D721Med (cell line): ENCODE measurements at regions not wholly inside any gene's neighbourhood (a gene's known extent, or its start where the extent isn't known, plus 50 kb on each side); places are given as distances from the start of the nearest gene placed in this dataset.

ENCODE experiments used
- DNase-seq: peaks from one replicate; pipeline ENCODE4 v3.0.0; 2011; ENCODE audit warnings: low spot score; ENCODE audit not compliant: insufficient read length
- FAIRE-seq: peaks from 2 replicates; lab custom pipeline; 2011; peaks lifted over from hg19 to GRCh38; lab: Jason Lieb, UNC
- TF ChIP-seq, protein P1 (sequence below): IDR thresholded peaks from 2 replicates; pipeline ENCODE4 v1.5.1; 2012; ENCODE audit warnings: mild to moderate bottlenecking, control low read depth; ENCODE audit not compliant: insufficient read depth; ENCODE audit errors: missing control alignments

DNA sequence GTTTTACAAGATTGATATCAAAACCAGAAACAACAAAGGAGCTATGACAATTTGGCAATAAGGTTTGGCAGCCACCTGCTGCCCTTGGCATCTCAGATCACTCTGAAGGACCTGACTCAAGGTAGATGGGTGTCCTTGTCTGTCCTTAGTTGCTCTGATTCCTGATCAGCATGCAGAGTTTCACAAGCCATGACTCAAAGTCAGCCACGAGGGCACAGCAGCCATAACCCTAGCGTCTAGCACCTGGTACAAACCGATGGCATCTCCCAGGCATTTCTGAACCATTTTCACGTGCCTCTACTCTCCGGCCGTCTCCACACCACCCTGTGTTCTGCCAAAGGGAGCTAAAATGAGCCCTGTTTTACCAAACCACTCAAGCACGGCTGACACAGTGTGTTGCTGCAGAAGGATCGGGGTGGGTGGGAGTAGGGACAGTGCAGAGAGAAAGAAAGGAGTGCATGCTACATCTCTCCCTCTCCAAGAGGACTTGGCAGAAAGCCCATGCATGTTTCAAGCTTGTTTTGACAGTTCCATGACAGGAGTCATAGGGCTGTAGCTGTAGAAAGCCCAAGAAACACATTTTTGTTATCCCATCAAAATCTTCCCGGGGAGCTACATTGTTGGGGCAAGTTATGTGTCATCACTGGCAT, 297.3 kb downstream of the ABCC12 start:
- FAIRE-seq (no peak), DNase-seq (no peak)
- TF ChIP-seq, protein P1, sequence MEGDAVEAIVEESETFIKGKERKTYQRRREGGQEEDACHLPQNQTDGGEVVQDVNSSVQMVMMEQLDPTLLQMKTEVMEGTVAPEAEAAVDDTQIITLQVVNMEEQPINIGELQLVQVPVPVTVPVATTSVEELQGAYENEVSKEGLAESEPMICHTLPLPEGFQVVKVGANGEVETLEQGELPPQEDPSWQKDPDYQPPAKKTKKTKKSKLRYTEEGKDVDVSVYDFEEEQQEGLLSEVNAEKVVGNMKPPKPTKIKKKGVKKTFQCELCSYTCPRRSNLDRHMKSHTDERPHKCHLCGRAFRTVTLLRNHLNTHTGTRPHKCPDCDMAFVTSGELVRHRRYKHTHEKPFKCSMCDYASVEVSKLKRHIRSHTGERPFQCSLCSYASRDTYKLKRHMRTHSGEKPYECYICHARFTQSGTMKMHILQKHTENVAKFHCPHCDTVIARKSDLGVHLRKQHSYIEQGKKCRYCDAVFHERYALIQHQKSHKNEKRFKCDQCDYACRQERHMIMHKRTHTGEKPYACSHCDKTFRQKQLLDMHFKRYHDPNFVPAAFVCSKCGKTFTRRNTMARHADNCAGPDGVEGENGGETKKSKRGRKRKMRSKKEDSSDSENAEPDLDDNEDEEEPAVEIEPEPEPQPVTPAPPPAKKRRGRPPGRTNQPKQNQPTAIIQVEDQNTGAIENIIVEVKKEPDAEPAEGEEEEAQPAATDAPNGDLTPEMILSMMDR: no peak

DNA sequence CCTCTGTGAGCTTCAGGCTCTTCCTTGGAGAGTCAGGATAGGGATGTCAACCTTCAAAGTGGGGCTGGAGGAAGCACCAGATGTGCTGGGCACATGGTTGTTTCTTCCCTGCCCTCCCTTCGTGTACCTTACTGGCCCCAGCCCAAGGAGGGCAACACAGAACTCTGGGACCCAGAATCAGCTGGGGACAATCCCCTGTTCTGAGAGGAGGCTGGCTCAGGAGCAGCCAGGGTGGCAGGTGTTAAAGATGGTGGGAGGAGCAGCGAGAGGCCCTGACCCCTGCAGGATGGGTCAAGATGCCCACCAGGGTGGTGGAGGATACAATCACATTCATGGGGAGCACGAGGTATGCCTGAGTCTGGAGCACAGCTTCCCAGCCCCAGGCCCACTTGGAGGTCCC, 300.4 kb downstream of the ABCC12 start:
- TF ChIP-seq, protein P1: no peak
- no peak for FAIRE-seq
- DNase-seq: no peak

DNA sequence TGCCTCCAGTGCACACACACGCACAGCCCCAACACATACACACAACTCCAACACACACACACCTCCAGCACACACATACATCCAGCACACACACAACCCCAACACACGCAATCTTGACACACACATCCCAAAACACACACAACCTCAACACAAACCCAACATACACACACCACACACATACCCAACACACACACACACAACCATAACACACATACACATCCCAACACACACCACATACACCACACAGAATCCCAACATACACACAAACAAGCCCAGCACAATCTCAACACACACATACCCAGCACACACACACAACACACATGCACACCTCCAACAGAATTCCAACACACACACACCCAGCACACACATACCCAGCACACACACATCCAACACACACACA, 301.1 kb downstream of the ABCC12 start:
- TF ChIP-seq, protein P1: no peak
- DNase-seq (no peak), FAIRE-seq (no peak)

DNA sequence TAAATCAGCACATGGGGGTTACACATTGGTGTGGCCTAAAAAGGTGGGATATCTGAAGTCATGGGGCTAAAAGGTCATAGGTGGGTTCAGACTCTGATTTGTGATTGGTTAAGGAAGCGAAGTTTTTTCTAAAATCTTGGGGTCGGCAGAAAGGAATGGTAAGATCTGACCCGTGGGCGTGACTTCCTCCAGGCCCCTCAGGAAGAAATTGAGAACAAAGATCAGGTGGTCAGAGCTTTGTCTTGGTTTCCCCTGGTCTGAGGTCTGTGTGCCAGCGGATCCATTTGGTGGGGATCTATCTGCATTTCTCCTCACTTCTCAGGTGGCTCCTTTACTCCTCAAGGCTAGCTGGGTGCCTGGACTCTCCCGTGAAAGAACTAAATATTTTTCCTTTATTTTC, 302.8 kb downstream of the ABCC12 start:
- FAIRE-seq (no peak), DNase-seq (no peak)
- TF ChIP-seq, protein P1: no peak

DNA sequence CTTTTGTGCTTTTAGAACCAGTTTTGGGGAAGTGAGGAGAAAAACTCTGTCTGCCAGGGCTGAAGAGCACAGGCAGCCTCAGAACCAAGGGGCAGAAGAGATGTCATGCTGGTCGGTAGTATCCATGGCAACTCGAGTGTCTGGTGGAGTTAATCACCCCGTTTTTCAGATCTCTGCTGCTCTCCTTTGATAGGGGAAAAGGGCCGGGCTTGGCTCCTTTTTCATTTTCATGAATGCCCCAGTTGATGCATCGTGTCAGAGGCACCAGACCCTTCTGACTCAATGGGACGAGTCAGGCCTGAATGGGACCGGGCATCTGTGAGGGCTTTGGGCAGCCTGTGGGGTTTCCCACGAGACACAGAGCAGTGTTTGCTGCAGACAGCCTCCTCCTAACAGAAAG, 304.6 kb downstream of the ABCC12 start:
- TF ChIP-seq, protein P1: no peak
- DNase-seq: no peak
- FAIRE-seq: no peak

DNA sequence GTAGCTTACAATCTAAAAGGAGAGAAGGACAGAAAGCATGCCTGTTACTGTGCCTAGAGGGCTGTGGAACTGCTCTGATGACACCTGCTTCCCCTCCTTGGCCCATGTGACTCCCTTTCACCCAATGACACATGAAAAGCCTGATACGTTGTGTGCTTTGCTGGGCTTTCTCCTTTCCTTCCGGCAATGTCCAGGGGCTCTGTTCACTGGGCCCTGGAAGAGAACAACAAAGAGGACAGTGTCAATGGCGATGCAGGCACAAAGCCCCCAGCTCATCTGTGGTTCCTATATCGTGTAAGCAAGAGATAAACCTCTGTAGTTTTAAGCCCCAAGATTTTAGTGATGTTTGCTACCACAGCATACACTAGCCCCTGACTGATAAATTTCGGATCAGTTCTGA, 306.1 kb downstream of the ABCC12 start:
- no peak for FAIRE-seq
- no peak for DNase-seq
- TF ChIP-seq, protein P1: no peak

DNA sequence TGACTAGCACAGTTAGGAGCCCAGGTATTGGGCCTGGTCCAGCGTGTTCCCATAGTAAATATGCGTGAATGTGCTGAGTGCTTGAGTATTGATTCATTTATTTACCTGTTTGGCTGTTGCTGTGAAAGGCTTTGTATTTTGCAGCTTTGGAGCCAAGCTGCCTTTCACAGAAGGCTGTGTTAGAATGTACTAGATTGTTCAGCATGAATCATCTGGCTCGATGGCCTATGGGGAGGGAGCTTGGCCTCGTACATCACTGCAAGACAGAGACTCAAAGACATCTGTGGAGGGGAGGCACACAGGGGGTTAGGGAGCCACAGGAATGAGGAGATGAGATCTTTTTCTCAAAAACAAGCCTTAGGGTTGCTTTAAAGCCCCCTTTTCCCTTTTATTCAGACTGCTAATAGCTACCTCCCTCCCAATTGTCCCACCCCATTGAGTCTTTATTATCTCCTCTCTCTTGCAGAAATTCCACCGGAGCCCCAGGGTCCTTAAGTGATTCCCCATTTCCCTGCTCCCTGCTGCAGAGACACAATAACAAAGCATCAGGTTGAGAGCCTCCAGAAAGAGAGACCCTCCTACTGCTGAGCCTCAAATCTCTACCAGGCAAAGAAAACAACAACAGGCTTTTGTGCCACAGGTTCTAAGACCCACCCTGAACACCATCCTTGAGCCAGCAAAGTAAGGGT, 307.2 kb downstream of the ABCC12 start:
- no peak for FAIRE-seq
- no peak for DNase-seq
- TF ChIP-seq, protein P1: no peak
